ENCODE measurements at regions not wholly inside any gene's neighbourhood (a gene's known extent, or its start where the extent isn't known, plus 50 kb on each side); places are given as distances from the start of the nearest gene placed in this dataset.

DNA sequence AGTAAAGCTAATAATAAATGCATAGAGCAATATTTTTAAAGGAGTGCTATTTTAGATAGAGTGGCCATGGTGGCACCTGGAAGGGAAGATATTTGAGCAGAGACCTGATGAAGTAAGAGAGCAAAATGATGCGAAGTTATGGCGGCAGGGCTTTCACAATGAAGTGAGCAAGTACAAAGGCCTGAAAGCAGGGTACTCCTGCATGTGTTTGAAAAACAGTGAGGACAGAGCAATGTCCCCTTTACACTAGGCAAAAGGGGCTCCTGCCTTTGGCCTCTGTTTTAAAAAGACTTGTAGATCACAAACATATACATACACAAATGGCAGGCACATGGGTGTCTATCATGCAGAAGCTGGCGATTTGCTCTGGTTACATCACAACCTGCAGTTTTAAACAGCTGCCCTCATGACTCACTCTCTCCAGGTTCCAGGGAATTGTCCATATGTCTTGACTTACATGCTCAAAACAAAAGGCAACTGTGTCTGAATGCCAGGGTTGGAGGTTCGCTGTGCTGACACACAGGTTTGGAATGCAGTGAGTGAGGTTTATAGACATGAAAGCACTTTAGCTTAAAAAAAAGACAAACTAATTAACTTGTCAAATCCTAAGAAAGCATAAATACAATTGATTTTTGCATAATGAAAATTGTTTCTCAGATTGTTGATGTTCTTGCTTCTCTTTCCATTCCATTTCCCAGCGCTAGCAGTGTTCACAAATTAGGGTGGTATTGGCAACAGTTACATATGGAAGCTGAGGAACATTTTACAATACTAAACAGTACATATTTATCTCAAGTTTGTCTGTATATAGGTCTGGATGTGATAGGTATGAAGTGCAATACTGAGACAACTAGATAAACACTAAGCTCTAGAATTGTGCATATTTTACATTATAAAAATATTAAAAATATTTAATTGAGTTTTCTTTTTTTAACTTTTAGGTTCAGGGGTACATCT lies 313.9 kb downstream of the BARHL2 start:
- peak; percentile 53 for DNase-seq

DNA sequence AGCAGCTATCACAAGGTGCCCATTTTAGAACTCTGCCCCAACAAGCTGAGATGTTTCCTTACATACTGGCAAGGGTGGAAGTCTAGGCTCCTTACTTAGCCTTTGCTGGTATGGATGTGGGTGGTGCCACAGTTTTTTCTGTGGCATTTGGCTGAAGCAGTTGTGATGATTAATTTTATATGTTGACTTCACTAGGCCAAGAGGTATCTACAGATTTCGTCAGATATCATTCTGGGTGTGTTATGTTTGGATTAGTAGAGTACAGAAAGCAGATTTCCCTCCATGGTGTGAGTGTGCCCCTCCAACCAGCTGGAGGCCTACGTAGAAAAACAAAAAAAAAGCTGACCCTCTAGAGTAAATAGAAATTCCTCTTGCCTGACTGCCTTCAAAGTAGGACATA lies 317.0 kb downstream of the BARHL2 start:
- no peak for DNase-seq

DNA sequence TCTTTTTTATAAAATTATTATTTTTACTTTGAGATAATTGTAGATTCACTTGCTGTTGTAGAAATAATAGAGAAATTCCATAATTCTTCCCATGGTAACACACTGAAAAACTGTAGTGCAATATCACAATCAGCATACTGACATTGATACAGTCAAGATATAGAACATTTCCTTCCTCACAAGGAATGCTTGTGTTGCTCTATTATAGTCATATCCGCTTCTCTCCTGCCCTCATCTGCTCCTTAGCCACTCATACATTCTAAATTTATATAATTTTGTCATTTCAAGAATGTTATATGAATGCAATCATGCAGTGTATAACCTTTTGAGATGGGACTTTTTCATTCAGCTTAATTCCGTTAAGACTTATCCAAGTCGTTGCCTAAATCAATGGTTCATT lies 320.2 kb downstream of the BARHL2 start:
- DNase-seq = no peak

DNA sequence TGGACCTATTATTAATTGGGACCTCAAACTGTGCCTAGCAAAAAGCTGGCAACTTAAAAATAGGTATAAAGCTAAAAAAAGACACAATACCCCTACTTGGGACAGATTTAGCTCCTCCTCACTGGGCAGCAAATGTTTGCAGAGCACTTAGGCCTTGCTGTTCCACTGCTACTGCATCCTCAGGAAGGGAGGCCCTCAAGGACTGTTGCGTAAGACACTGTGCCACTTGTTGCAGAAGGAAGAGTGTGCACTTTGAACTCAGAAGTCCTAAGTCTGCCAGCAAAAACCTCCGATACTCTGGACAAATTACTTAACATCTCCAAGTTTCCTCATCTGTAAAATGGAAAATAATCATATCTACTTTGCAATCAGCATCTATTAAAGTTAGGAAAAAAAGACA lies 322.9 kb downstream of the BARHL2 start:
- no peak for DNase-seq

DNA sequence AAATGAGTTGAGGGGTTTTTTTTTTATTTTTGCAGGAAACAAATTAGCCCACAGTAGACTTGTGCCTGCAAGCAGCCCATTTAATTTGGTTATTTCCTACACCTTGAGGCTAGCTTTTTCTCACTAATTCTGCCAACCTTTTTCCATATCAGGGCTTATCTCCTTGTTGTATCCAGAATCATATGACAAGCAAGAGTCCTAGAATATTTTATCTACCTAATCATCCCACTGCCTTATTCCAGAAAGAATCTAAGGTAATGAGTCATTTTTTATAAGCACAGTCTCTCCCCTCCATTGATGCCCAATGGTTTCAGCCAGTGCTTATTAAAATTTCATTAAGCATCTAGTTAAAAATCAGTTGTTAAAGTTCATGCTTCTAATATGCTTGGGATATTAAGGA lies 324.1 kb downstream of the BARHL2 start:
- no peak for DNase-seq

DNA sequence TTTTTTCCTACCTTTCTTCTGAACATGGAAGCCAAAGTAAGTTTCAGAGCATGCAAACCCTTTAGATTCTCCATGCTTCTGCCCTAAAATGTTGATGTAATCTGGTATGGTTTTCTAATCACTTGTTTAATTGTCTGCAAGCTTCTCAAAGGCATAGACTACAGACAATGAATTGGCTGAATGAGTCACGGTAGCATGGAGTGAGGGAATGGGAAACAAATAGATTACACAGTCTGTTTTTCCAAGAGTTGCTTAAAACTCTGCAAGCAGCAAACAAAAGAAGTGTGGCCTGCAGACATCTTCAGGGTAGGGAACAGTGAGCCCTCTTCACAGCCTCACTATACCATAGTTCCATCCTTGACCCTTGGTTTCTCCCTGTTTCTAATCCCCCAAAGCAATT lies 326.0 kb downstream of the BARHL2 start:
- no peak for DNase-seq

DNA sequence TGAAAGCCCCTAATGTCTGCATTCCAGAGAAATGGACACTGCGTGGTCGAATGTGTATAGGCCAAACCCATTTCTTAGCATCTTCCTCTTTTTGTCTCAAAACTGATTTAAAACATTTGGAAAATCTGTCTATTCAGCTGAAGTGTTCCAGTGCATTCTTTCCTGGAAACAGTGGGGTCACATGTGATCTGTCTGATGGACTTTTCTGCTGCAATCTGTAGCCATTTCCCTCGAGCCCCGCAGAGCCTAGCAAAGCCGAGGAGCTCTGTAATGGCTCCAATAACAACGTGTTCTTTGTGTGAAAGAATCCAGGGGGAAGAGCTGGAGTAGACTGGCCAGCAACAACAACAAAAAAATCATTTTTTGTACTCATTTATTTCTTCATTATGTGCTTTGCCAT lies 329.3 kb downstream of the BARHL2 start:
- DNase-seq = peak; percentile 17

DNA sequence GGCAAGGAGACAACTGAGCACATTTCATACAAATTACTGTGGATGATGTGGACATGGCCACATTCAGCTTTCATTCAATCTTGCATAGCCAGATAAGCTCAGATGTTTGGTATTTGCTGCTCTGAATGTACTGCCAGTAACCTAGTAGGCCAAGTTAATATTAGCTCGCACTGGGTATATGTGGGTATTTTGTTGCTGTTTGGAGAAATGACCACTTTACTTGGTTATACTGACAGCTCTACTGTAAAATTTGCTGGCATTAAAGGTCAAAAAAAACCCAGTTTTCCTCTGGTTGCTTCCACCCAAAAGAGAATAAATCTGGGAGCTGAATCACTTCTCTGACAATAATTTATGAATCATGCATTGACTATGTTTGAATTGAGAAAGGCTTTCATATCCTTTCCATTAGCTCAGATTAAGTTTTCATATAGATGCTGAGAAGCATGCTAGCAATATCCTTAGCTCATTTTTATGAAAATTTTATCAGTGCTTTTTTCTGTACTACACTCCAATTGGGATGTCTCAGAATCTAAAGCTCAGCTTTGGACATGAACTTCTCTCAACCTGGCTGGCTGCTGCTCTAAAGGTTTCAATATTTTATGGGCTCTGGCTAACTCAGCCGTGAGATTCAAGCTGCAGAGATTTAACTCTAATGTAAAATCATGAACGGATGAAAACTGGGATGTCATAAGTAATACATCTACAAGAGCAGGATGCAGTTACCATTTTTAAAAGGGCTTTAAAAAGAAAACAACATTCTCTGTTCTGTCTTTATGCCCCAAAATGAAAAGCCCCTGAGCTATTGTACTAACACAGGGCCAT lies 330.0 kb downstream of the BARHL2 start:
- DNase-seq = peak; percentile 22

DNA sequence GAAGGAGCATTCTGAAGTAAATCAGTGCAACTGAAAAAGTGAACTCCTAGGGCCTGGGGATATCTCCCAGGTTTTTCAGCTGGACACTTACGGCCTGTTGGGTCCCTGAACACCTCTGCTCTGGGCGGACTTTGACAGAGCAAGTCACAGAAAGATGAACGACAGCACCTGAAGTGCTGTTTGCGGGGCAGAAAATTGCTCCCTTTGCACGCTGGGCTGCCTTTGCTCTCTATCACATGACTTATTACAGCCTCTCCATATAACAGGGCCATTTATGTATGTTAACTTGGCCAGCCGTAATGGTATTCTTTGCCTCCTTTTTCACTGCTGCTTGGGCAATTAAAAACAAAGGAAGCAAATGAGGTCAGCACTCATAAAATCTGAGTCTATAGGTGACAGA lies 332.9 kb downstream of the BARHL2 start:
- DNase-seq = no peak

DNA sequence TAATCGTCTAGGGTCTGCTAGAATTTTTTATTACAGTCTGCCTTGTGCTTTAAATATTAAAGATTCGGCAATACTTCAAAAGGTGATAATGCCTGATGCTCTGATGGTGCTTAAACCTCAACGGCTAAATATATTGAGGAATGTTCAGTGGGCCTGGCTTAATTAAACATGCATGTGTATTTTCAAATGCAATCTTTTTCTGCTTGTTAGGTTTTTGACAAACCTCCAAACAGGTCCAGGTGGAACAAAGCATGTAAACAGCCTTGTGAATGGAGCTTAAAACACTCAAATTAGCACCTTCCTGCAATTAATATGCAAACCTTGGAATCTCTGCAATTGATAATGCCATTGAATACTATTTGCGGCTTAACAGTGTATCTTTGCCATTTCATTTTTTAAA lies 334.9 kb downstream of the BARHL2 start:
- DNase-seq = no peak

DNA sequence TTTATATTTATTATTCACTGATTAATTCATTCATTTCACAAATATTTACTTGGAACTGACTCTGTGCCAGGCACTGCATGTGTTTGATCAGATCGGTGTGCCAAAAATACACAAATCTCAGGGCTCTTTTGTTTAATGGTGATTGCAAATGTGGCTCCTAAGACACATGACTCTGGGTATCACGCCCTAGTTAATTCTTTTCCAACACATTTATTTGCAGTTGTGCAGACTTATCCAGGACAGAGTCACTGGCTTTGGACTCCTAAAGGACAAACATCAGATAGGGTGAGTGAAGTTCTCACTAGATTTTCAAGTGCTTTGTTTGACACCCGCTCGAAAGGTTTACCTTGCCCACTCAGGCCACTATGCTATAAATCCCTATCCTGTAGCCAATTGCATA lies 335.5 kb downstream of the BARHL2 start:
- no peak for DNase-seq

DNA sequence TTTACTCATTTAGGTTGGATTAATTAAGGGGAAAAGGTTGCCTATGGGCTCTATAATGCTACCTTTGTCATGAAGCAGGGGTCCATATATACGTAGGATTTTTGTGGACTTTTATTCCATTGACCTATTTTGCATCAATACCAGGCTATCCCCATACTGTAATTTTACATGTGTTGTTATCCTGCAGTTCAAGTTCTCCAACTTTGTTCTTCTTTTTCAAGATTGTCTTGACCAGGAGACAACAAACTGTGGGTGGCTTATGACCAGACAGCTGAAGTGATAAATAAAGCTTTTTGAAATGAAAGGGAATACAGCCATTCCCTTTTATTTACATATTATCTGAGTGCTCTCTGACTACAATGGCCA lies 345.7 kb downstream of the BARHL2 start:
- DNase-seq = no peak

DNA sequence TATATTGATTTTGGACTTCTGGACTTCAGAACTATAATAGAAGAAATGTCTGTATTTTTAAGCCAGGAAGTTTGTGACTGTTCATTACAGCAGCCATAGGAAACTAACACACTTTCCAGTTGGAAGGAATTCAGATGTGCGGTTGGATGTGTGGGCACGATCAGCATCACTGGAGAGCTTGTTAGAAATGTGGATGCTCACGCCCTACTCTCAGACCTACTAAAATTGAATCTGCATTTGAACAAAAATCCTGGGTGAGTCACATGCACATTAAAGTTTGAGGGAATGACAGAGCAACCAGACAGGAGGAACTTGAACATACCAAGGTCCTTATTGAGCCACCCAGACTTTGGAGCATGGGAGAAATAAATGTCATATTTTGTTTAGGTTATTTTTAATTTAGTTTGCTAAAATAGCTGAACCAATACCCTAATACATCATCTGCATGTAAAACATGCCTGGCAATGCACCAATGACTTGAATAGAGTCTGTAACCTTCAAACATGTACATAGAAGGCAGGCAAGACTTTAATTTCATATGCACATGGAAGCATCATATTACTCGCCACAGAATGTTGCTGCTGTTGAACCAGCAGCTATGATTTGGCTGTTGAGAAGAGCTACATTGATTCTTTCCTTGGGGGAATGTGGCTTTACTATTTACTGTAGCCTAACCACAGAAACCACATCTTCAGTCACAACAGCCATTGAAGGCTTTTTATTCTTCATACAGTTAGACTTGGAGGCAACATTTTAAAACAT lies 346.2 kb downstream of the BARHL2 start:
- DNase-seq = no peak

DNA sequence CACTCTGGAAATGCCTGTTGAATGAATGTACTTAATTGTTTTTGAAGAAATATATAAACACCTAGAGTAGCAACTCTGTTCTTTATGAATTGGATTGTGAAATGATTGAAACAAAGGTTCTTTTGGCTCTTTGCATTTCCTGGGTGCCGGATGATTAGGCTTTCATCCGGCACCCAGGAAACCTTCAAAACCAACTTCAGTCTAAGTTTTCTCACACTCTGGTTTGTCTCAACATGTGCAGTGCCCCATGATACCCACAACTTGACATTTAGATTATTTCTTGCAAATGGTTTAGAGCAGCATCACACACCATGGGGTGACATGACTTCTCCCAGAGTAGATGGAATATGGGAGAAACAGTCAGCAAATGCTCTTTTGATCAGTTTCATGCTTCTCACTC lies 354.9 kb downstream of the BARHL2 start:
- no peak for DNase-seq

DNA sequence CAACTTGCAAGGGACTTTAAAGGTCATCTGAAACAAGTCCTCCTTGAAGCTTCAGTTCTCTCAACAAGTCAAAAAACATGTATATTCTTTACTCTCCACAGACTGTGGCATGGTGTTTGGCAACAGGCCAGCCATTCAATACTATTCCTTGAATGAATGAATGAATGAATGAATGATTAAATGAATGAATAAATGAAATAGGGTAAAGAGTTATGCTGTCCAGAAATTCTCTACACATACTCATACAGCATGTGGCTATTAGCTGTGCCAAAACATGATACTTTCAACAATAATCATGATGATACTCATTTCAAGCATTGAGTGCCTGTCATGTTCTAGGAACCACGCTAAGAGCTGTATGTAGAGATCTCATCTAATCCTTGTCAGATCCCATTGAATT lies 356.1 kb downstream of the BARHL2 start:
- DNase-seq = no peak

DNA sequence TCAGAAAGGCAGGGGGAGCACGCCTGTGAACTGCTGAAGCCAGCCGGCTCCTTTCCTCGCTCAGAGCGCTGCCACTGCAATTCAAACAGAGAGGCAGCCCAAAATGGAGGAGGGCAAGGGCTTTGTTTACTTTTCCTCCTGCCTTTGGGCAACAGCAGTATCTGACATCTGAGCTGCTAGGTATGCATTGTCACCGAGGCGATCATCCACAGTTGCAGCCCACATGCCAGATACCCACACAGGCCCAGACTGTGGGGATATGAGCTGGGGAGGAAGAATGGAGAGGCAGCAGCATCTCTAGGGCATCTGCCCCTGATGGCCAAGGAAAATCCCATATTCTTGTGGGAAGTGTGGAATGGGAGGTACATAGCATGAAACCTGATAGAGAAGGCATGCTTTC lies 357.1 kb downstream of the BARHL2 start:
- no peak for DNase-seq

DNA sequence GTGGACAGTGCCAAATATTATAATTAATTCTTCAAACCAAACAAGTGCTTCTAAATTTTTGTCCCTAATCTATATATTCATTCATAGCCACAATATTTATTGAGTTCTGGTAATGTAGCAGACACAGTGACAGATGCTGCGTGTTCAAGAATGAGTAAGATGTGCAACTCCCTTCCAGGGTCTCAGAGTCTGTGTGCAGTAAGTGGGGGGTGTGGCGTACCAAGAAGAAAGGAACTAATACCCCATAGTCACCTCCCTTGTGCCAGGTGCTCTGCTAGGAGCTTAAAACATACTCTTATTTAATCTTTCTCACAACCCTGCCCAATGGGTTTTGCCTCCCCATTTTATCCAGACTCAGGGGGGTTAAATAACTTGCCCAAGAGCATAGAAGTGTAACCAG lies 358.7 kb downstream of the BARHL2 start:
- DNase-seq = no peak

DNA sequence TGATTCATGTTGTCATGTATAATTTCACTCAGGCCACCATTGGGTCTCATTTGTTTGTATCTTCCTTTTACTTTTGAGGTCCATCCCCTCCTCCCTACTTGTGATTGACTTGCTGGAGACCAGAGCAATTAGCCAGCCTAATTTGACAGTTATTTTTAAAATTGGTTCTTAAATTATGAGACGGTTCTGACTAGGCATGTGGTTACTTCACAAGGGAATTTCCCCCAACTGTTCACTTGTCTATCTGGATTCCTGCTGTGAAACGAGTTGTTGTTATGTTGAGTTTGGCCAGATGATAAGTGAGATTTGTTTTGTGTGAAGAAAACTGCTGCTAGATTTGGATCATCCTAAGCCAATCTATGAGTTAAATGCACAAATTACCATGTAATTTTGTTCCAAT lies 359.1 kb downstream of the BARHL2 start:
- no peak for DNase-seq

DNA sequence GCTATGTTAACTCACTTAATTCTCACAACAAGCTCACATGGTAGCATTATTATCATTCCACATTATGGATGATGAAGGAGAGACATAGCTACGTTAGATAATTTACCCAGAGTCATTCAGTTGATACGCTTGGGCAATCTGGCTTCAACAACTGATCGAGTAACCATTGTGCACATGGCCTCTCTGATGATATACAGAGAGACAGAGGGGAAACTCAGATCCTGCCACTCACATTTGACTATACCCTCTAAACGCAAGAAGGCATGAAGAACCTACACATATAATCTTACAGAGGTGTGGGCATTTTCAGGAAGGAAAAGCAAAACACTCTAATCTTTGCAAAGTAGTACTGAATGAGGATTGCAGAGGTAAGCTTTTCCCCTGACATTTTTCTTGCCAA lies 360.1 kb downstream of the BARHL2 start:
- DNase-seq = no peak

DNA sequence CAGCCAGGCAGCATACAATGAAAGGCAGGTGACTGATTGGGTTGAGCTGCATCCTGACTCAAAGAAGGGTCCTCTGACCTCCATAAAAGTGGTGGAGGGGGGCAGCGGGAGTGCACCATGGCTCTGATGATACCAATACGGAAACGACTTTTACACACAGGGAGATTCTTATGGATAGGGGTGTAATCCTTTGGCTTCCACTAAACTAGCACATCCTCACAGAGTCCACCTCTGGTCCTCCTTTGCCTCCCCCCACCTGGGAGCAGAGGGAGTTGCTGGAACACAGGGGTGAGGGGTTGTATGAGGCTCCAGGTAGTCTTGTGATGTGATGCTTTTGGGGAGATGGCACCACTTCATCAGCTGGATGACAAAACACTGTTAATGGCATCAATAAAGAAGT lies 361.0 kb downstream of the BARHL2 start:
- DNase-seq = no peak

DNA sequence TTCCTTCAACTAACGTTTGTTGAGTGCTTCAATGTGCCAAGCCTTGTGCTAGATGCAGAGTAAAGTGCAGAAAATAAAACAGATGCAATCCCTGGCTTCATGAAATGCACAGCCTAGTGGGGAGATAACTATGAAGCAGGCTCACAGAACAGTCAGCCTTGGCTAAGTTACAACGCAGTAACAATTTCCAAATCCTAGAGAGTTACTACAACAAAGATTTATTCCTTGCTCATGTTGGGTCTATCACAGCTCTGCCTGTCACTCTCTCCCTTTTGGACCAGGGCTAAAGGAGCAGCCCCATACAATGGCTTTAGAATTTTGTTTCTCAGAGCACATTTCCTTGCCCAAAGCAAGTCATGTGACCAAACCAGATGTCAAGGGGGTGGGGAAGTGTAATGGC lies 359.8 kb downstream of the ZNF326 start:
- DNase-seq = no peak

DNA sequence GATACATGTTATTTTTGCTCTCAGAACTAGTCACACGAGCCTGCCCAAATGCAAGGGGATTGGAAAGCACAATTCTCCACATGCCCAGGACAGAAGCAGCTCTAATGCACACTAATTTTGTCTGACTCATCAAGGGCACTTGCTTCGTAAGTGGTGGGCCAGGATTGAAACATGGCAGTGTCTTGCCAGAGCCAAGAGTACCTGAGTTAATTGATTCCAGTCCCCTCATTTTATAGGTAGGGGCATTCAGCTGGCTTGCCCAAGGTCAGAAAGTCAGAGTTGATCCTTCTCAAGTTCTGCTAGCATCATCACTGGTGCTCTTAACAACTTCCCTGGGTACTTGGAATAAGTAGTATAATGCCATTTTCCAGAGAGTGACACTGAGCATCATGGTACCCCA lies 356.1 kb downstream of the ZNF326 start:
- no peak for DNase-seq

DNA sequence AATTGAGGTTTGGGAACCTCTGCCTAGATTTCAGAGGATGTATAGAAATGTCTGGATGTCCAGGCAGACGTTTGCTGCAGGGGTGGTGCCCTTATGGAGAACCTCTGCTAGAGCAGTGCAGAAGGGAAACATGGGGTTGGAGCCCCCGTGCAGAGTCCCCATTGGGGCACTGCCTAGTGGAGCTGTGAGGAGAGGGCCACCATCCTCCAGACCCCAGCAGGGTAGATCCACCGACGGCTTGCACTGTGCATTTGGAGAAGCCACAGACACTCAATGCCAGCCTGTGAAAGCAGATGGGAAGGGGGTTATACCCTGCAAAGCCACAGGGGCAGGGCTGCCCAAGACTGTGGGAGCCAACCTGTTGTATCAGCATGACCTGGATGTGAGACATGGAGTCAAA lies 354.6 kb downstream of the ZNF326 start:
- DNase-seq = no peak
